ENCODE measurements at regions not wholly inside any gene's neighbourhood (a gene's known extent, or its start where the extent isn't known, plus 50 kb on each side); places are given as distances from the start of the nearest gene placed in this dataset.
A peak's percentile ranks its signal among the peaks of the same experiment; 100 is the strongest.
"Not testable (repeated sequence)": the region's sequence is repeated elsewhere in the genome, so short reads cannot be mapped to it uniquely, and the experiment has no call there.

- peaks cover 13% of the 10 kb centered on the region for H3K27me3 Mint-ChIP-seq (ENCODE audit: insufficient read depth, unreplicated experiment)
- no TSS peak for BruUV-seq (replicated peaks)
- H3K36me3 Mint-ChIP-seq (ENCODE audit: insufficient read depth, unreplicated experiment), result no peaks in the 10 kb centered on the region
- no peaks in the 10 kb centered on the region for H3K4me1 Mint-ChIP-seq (ENCODE audit: low read depth, unreplicated experiment)
- intact Hi-C loops (cut with micrococcal nuclease; ENCODE audit: unreplicated experiment), result no loop called here
- H3K9me3 ChIP-seq, result no peaks in the 10 kb centered on the region
- TF ChIP-seq CTCF (IDR thresholded peaks at IDR 0.05; ENCODE audit: insufficient read depth in 1 of 2, low read depth in 1 of 2, low read length in 1 of 2, severe bottlenecking in 1 of 2, unreplicated experiment in 1 of 2), result no peak
- H3K4me1 ChIP-seq, result no peaks in the 10 kb centered on the region
- no peaks in the 10 kb centered on the region for H3K9me3 Mint-ChIP-seq (ENCODE audit: unreplicated experiment)
- no peaks in the 10 kb centered on the region for H3K36me3 ChIP-seq (ENCODE audit: control insufficient read depth, insufficient read depth, low read length)
- no peak overlapping the region for H3K4me3 Mint-ChIP-seq (ENCODE audit: unreplicated experiment)
- POLR2A ChIA-PET, result no interaction called here
- DNase-seq, result no peak
- no peak overlapping the region for H3K4me3 ChIP-seq (ENCODE audit: low read depth, low read length)
- CTCF ChIA-PET, result interaction anchor here (1.7 kb wide), 1 partner anchor 413 kb away, joined by 11 read pairs; no protein-coding TSS in a partner anchor
- no peak overlapping the region for H3K27ac Mint-ChIP-seq (ENCODE audit: unreplicated experiment)
- H3K27me3 ChIP-seq (replicated peaks; ENCODE audit: control insufficient read depth, insufficient read depth, low read length), result no peaks in the 10 kb centered on the region
Measured at GRCh38 chr3:159258934-159259333, 457.1 kb downstream of the MFSD1 start.

GRCh38 chr3:159260049-159260662 lies 458.3 kb downstream of the MFSD1 start:
- ChIA-PET CTCF (interaction anchor here (0.6 to 1.7 kb wide), 6 partner anchors 7 to 966 kb away, joined by 3 to 11 read pairs (median 4); no protein-coding TSS in a partner anchor), POLR2A (no interaction called here)
- no TSS peak for BruUV-seq (replicated peaks)
- Histone ChIP-seq H3K4me1 (no peaks in the 10 kb centered on the region), H3K27me3 (replicated peaks; ENCODE audit: control insufficient read depth, insufficient read depth, low read length) (no peaks in the 10 kb centered on the region), H3K4me3 (ENCODE audit: low read depth, low read length) (no peak overlapping the region), H3K9me3 (no peaks in the 10 kb centered on the region), H3K36me3 (ENCODE audit: control insufficient read depth, insufficient read depth, low read length) (no peaks in the 10 kb centered on the region)
- TF ChIP-seq CTCF (IDR thresholded peaks at IDR 0.05; ENCODE audit: insufficient read depth in 1 of 2, low read depth in 1 of 2, low read length in 1 of 2, severe bottlenecking in 1 of 2, unreplicated experiment in 1 of 2), result peak; percentile 71 to 74
- Mint-ChIP-seq H3K4me1 (ENCODE audit: low read depth, unreplicated experiment) (no peaks in the 10 kb centered on the region), H3K9me3 (ENCODE audit: unreplicated experiment) (no peaks in the 10 kb centered on the region), H3K27ac (ENCODE audit: unreplicated experiment) (no peak overlapping the region), H3K36me3 (ENCODE audit: insufficient read depth, unreplicated experiment) (no peaks in the 10 kb centered on the region), H3K27me3 (ENCODE audit: insufficient read depth, unreplicated experiment) (peaks cover 9% of the 10 kb centered on the region), H3K4me3 (ENCODE audit: unreplicated experiment) (no peak overlapping the region)
- DNase-seq, result peak; percentile 38 to 53
- intact Hi-C loops (cut with micrococcal nuclease; ENCODE audit: unreplicated experiment), result loop anchor here (1.0 to 10.0 kb wide), 5 partner anchors 129 to 625 kb away; no protein-coding TSS in a partner anchor

- CTCF ChIA-PET, result interaction anchor here (1.2 kb wide), 1 partner anchor 8 kb away, joined by 4 read pairs; no protein-coding TSS in a partner anchor
- H3K27ac Mint-ChIP-seq (ENCODE audit: unreplicated experiment); H3K36me3 ChIP-seq (ENCODE audit: control insufficient read depth, insufficient read depth, low read length); H3K9me3 Mint-ChIP-seq (ENCODE audit: unreplicated experiment); H3K27me3 Mint-ChIP-seq (ENCODE audit: insufficient read depth, unreplicated experiment); BruUV-seq (replicated peaks); POLR2A ChIA-PET; H3K27me3 ChIP-seq (replicated peaks; ENCODE audit: control insufficient read depth, insufficient read depth, low read length); H3K4me3 ChIP-seq (ENCODE audit: low read depth, low read length); DNase-seq; H3K9me3 ChIP-seq; H3K4me1 Mint-ChIP-seq (ENCODE audit: low read depth, unreplicated experiment); H3K4me3 Mint-ChIP-seq (ENCODE audit: unreplicated experiment); H3K4me1 ChIP-seq; H3K36me3 Mint-ChIP-seq (ENCODE audit: insufficient read depth, unreplicated experiment): not testable (repeated sequence)
- intact Hi-C loops (cut with micrococcal nuclease; ENCODE audit: unreplicated experiment), result loop anchor here (2.0 to 10.0 kb wide), 2 partner anchors 131 to 623 kb away; no protein-coding TSS in a partner anchor
Measured at GRCh38 chr3:159261333-159261732, 459.5 kb downstream of the MFSD1 start.
